Upper lobe of right lung (tissue), 1 donor: ENCODE measurements at regions not wholly inside any gene's neighbourhood (a gene's known extent, or its start where the extent isn't known, plus 50 kb on each side); places are given as distances from the start of the nearest gene placed in this dataset.

Experiments used
- ATAC-seq: fragments of 200-7000 bp; cut with Tn5 transposase; one replicate; pipeline ENCODE4 v1.9.1; 2020; ENCODE audit warnings: mild to moderate bottlenecking, moderate library complexity
- DNase-seq: peaks from one replicate; pipeline ENCODE4 v3.0.0-alpha.2; 2020
- H3K27ac ChIP-seq: fragments of 200-600 bp; one replicate; pipeline ENCODE4 v1.8.0; 2022
- H3K27me3 ChIP-seq: fragments of 200-600 bp; one replicate; pipeline ENCODE4 v1.8.0; 2022; ENCODE audit warnings: mild to moderate bottlenecking
- H3K36me3 ChIP-seq: fragments of 200-600 bp; one replicate; pipeline ENCODE4 v1.8.0; 2022
- H3K4me1 ChIP-seq: fragments of 200-600 bp; one replicate; pipeline ENCODE4 v1.8.0; 2022
- H3K4me3 ChIP-seq: fragments of 200-600 bp; one replicate; pipeline ENCODE4 v1.8.0; 2022; ENCODE audit warnings: mild to moderate bottlenecking
- H3K9me3 ChIP-seq: fragments of 200-600 bp; one replicate; pipeline ENCODE4 v1.8.0; 2022
- CTCF ChIP-seq: fragments of 200-600 bp; IDR thresholded peaks from one replicate; pipeline ENCODE4 v1.8.0; 2022; ENCODE audit warnings: antibody characterized with exemption
- intact Hi-C: fragments of 100-400 bp; cut with DNase I; formaldehyde crosslinking; loops from one replicate; pipeline ENCODE4 v1.11.0; 2022
- donor health status: DM: no; HTN: yes; CAD: no; lungs with severe emphysema.

GRCh38 chr16:86061721-86062120 lies 162.8 kb downstream of the IRF8 start:
- H3K27ac ChIP-seq: no peak overlapping the region
- peaks cover 6% of the 10 kb centered on the region for H3K4me1 ChIP-seq
- H3K27me3 ChIP-seq: no peaks in the 10 kb centered on the region
- no peak overlapping the region for H3K4me3 ChIP-seq
- no peaks in the 10 kb centered on the region for H3K9me3 ChIP-seq
- TF ChIP-seq CTCF: no peak
- no peak for DNase-seq
- no peak for ATAC-seq
- intact Hi-C loops: no loop called here
- no peaks in the 10 kb centered on the region for H3K36me3 ChIP-seq

GRCh38 chr16:86062271-86062965 lies 163.5 kb downstream of the IRF8 start:
- DNase-seq: no peak
- Histone ChIP-seq H3K36me3 (no peaks in the 10 kb centered on the region), H3K4me3 (no peak overlapping the region), H3K27ac (no peak overlapping the region), H3K9me3 (no peaks in the 10 kb centered on the region), H3K4me1 (peaks cover 6% of the 10 kb centered on the region), H3K27me3 (no peaks in the 10 kb centered on the region)
- intact Hi-C loops: no loop called here
- ATAC-seq: no peak
- no peak for TF ChIP-seq CTCF

GRCh38 chr16:86063760-86064405 lies 164.9 kb downstream of the IRF8 start:
- DNase-seq: no peak
- TF ChIP-seq CTCF: no peak

GRCh38 chr16:86064431-86065250 lies 165.7 kb downstream of the IRF8 start:
- DNase-seq (no peak), ATAC-seq (no peak)
- H3K4me1 ChIP-seq: peaks cover 6% of the 10 kb centered on the region
- no peaks in the 10 kb centered on the region for H3K36me3 ChIP-seq
- H3K27me3 ChIP-seq: peaks cover 3% of the 10 kb centered on the region
- no peak overlapping the region for H3K4me3 ChIP-seq
- no peak overlapping the region for H3K27ac ChIP-seq
- no peak for TF ChIP-seq CTCF
- intact Hi-C loops: no loop called here
- H3K9me3 ChIP-seq: no peaks in the 10 kb centered on the region

More at GRCh38 chr16:86063760-86064405, 164.9 kb downstream of the IRF8 start:
- H3K27me3 ChIP-seq: no peaks in the 10 kb centered on the region
- H3K9me3 ChIP-seq: no peaks in the 10 kb centered on the region
- H3K27ac ChIP-seq: no peak overlapping the region
- intact Hi-C loops: no loop called here
- H3K4me1 ChIP-seq: peaks cover 6% of the 10 kb centered on the region
- no peak overlapping the region for H3K4me3 ChIP-seq
- ATAC-seq: no peak
- H3K36me3 ChIP-seq: no peaks in the 10 kb centered on the region

- no peak for ATAC-seq
- DNase-seq: no peak
- no peak overlapping the region for H3K27ac ChIP-seq
- H3K27me3 ChIP-seq: peaks cover 6% of the 10 kb centered on the region
- no peaks in the 10 kb centered on the region for H3K36me3 ChIP-seq
- TF ChIP-seq CTCF: no peak
- H3K9me3 ChIP-seq: no peaks in the 10 kb centered on the region
- H3K4me1 ChIP-seq: peaks cover 6% of the 10 kb centered on the region
- intact Hi-C loops: no loop called here
- no peak overlapping the region for H3K4me3 ChIP-seq
Measured at GRCh38 chr16:86065711-86066110, 166.7 kb downstream of the IRF8 start.
